ENCODE measurements at regions not wholly inside any gene's neighbourhood (a gene's known extent, or its start where the extent isn't known, plus 50 kb on each side); places are given as distances from the start of the nearest gene placed in this dataset.

GRCh38 chr12:58296863-58297262 lies 355.5 kb downstream of the ATP23 start:
- H3K4me1 ChIP-seq (ENCODE audit: control insufficient read depth in 1 of 2, insufficient read depth in 2 of 2, low read length in 2 of 2): no peaks in the 10 kb centered on the region
- H3K27ac Mint-ChIP-seq: no peak overlapping the region
- no peaks in the 10 kb centered on the region for H3K27me3 ChIP-seq (ENCODE audit: control insufficient read depth in 2 of 2, insufficient read depth in 2 of 2, low read length in 2 of 2)
- H3K9ac ChIP-seq (ENCODE audit: insufficient read depth, low read length, poor library complexity, severe bottlenecking): no peak overlapping the region
- no peaks in the 10 kb centered on the region for H3K79me2 ChIP-seq (ENCODE audit: insufficient read depth, low read length)
- 84% methylated on average over 3 of the region's 4 CpGs for WGBS (ENCODE audit: insufficient coverage)
- no peaks in the 10 kb centered on the region for H3K36me3 ChIP-seq (replicated peaks in 1 of 2; ENCODE audit: control insufficient read depth in 1 of 2, insufficient read depth in 2 of 2, low read length in 2 of 2)
- H3K4me3 ChIP-seq (replicated peaks in 1 of 3; ENCODE audit: low read depth in 2 of 3, low read length in 3 of 3): no peak overlapping the region
- TF ChIP-seq CTCF (IDR thresholded peaks at IDR 0.05): no peak
- H2AFZ ChIP-seq (ENCODE audit: insufficient read depth, low read depth, low read length, poor library complexity, severe bottlenecking): no peak overlapping the region
- no peaks in the 10 kb centered on the region for H4K20me1 ChIP-seq (ENCODE audit: insufficient read depth, low read length)
- no peak overlapping the region for H3K4me2 ChIP-seq (replicated peaks; ENCODE audit: extremely low read depth, low read length, poor library complexity, severe bottlenecking)
- H3K4me3 Mint-ChIP-seq: no peak overlapping the region
- H3K27ac ChIP-seq (ENCODE audit: low read depth in 1 of 2, low read length in 2 of 2): no peak overlapping the region
- no peaks in the 10 kb centered on the region for H3K4me1 Mint-ChIP-seq
- no peaks in the 10 kb centered on the region for H3K36me3 Mint-ChIP-seq
- no peaks in the 10 kb centered on the region for H3K9me3 Mint-ChIP-seq
- intact Hi-C loops (cut with micrococcal nuclease): no loop called here
- no peaks in the 10 kb centered on the region for H3K9me3 ChIP-seq (replicated peaks in 1 of 2; ENCODE audit: control insufficient read depth in 1 of 2, insufficient read depth in 1 of 2, low read length in 2 of 2)
- no peaks in the 10 kb centered on the region for H3K27me3 Mint-ChIP-seq (ENCODE audit: low read depth in 3 of 3)
- no peak for DNase-seq

- Mint-ChIP-seq H3K9me3 (peaks cover 0 to 2% (median 0%) of the 10 kb centered on the region in 7 donors), H3K36me3 (no peaks in the 10 kb centered on the region), H3K27ac (no peak overlapping the region), H3K4me3 (no peak overlapping the region), H3K27me3 (ENCODE audit: low read depth in 3 of 3) (no peaks in the 10 kb centered on the region), H3K4me1 (no peaks in the 10 kb centered on the region)
- Histone ChIP-seq H3K27me3 (ENCODE audit: control insufficient read depth in 2 of 2, insufficient read depth in 2 of 2, low read length in 2 of 2) (no peaks in the 10 kb centered on the region), H3K4me3 (replicated peaks in 1 of 3; ENCODE audit: low read depth in 2 of 3, low read length in 3 of 3) (no peak overlapping the region), H3K79me2 (ENCODE audit: insufficient read depth, low read length) (no peaks in the 10 kb centered on the region), H3K36me3 (replicated peaks in 1 of 2; ENCODE audit: control insufficient read depth in 1 of 2, insufficient read depth in 2 of 2, low read length in 2 of 2) (no peaks in the 10 kb centered on the region), H4K20me1 (ENCODE audit: insufficient read depth, low read length) (no peaks in the 10 kb centered on the region), H3K4me2 (replicated peaks; ENCODE audit: extremely low read depth, low read length, poor library complexity, severe bottlenecking) (no peak overlapping the region), H3K27ac (ENCODE audit: low read depth in 1 of 2, low read length in 2 of 2) (no peak overlapping the region), H3K9me3 (replicated peaks in 1 of 2; ENCODE audit: control insufficient read depth in 1 of 2, insufficient read depth in 1 of 2, low read length in 2 of 2) (no peaks in the 10 kb centered on the region), H3K9ac (ENCODE audit: insufficient read depth, low read length, poor library complexity, severe bottlenecking) (no peak overlapping the region), H3K4me1 (ENCODE audit: control insufficient read depth in 1 of 2, insufficient read depth in 2 of 2, low read length in 2 of 2) (no peaks in the 10 kb centered on the region), H2AFZ (ENCODE audit: insufficient read depth, low read depth, low read length, poor library complexity, severe bottlenecking) (no peak overlapping the region)
- no peak for TF ChIP-seq CTCF (IDR thresholded peaks at IDR 0.05)
- 97% methylated on average over 3 of the region's 5 CpGs for WGBS (ENCODE audit: insufficient coverage)
- intact Hi-C loops (cut with micrococcal nuclease): no loop called here
- no peak for DNase-seq
Measured at GRCh38 chr12:58298803-58299202, 357.4 kb downstream of the ATP23 start.

All from CD14-positive monocyte (primary cell).